HK-2 (cell line): ENCODE measurements at regions not wholly inside any gene's neighbourhood (a gene's known extent, or its start where the extent isn't known, plus 50 kb on each side); places are given as distances from the start of the nearest gene placed in this dataset.
"Not testable (repeated sequence)": the region's sequence is repeated elsewhere in the genome, so short reads cannot be mapped to it uniquely, and the experiment has no call there.

Experiments
- DNase-seq: peaks from one replicate; pipeline ENCODE4 v3.0.0-alpha.2; 2018; ENCODE audit not compliant: unreplicated experiment

GRCh38 chr18:1840878-1841277 is 730.4 kb downstream of the METTL4 start:
- no peak for DNase-seq

- DNase-seq = peak; percentile 11
Observed at GRCh38 chr18:1846640-1847039, 724.7 kb downstream of the METTL4 start.

- no peak for DNase-seq
Observed at GRCh38 chr18:1848716-1849115, 722.6 kb downstream of the METTL4 start.

- DNase-seq = no peak
Observed at GRCh38 chr18:1849386-1849785, 721.9 kb downstream of the METTL4 start.

- DNase-seq = not testable (repeated sequence)
Observed at GRCh38 chr18:1857281-1857680, 714.0 kb downstream of the METTL4 start.

GRCh38 chr18:1861473-1861872 is 709.8 kb downstream of the METTL4 start:
- no peak for DNase-seq

- DNase-seq = no peak
Observed at GRCh38 chr18:1865869-1866268, 705.4 kb downstream of the METTL4 start.

GRCh38 chr18:1872274-1872673 is 699.0 kb downstream of the METTL4 start:
- no peak for DNase-seq

- DNase-seq = no peak
Observed at GRCh38 chr18:1875219-1875618, 696.1 kb downstream of the METTL4 start.

- no peak for DNase-seq
Observed at GRCh38 chr18:1884623-1885022, 686.7 kb downstream of the METTL4 start.

- no peak for DNase-seq
Observed at GRCh38 chr18:1891641-1892040, 679.7 kb downstream of the METTL4 start.

GRCh38 chr18:1892191-1892590 is 679.1 kb downstream of the METTL4 start:
- no peak for DNase-seq

GRCh38 chr18:1895456-1896185 is 675.7 kb downstream of the METTL4 start:
- DNase-seq = no peak

GRCh38 chr18:1906421-1906820 is 664.9 kb downstream of the METTL4 start:
- no peak for DNase-seq

GRCh38 chr18:1907470-1908206 is 663.7 kb downstream of the METTL4 start:
- no peak for DNase-seq

- DNase-seq = peak; percentile 1
Observed at GRCh38 chr18:1914489-1914888, 656.8 kb downstream of the METTL4 start.

GRCh38 chr18:1916869-1917523 is 654.3 kb downstream of the METTL4 start:
- no peak for DNase-seq

- no peak for DNase-seq
Observed at GRCh38 chr18:1917569-1917968, 653.7 kb downstream of the METTL4 start.

- DNase-seq = no peak
Observed at GRCh38 chr18:1922066-1922465, 649.2 kb downstream of the METTL4 start.

- no peak for DNase-seq
Observed at GRCh38 chr18:1928711-1929110, 642.6 kb downstream of the METTL4 start.

GRCh38 chr18:1929720-1930119 is 641.6 kb downstream of the METTL4 start:
- DNase-seq = no peak

GRCh38 chr18:1930291-1931270 is 640.7 kb downstream of the METTL4 start:
- DNase-seq = no peak
